GM23338 (cell line): ENCODE measurements at regions not wholly inside any gene's neighbourhood (a gene's known extent, or its start where the extent isn't known, plus 50 kb on each side); places are given as distances from the start of the nearest gene placed in this dataset.

Experiments
- ATAC-seq: fragments of 200-7000 bp; cut with Tn5 transposase; 3 replicates; pipeline ENCODE4 v1.9.1; 2020
- DNase-seq: peaks from one replicate; pipeline ENCODE4 v3.0.0-alpha.2; 2015; ENCODE audit warnings: low spot score
- H2AFZ ChIP-seq: fragments of 200-600 bp; sonication (generic); 2 replicates; pipeline ENCODE4 v1.8.0; 2016; ENCODE audit warnings: antibody characterized with exemption, mild to moderate bottlenecking, moderate library complexity
- H3F3A ChIP-seq: fragments of 200-600 bp; sonication (generic); replicated peaks from 2 replicates; pipeline ENCODE4 v1.8.0; 2017; ENCODE audit warnings: antibody characterized with exemption, mixed run types, low read depth
- H3K27ac ChIP-seq: fragments of 200-600 bp; sonication (generic); 2 replicates; pipeline ENCODE4 v1.6.1; 2016; ENCODE audit warnings: low read depth
- H3K27me3 ChIP-seq: fragments of 200-600 bp; sonication (generic); 2 replicates; pipeline ENCODE4 v1.8.0; 2016; ENCODE audit warnings: mild to moderate bottlenecking, mixed run types, moderate library complexity; ENCODE audit not compliant: insufficient read depth
- H3K36me3 ChIP-seq: fragments of 200-600 bp; sonication (generic); 2 replicates; pipeline ENCODE4 v1.8.0; 2016; ENCODE audit warnings: mild to moderate bottlenecking; ENCODE audit not compliant: insufficient read depth
- H3K4me1 ChIP-seq: fragments of 200-600 bp; sonication (generic); 2 replicates; pipeline ENCODE4 v1.8.0; 2016; ENCODE audit warnings: mild to moderate bottlenecking, moderate library complexity; ENCODE audit not compliant: insufficient read depth
- H3K4me2 ChIP-seq: fragments of 200-600 bp; sonication (generic); 2 replicates; pipeline ENCODE4 v1.7.1; 2017; ENCODE audit warnings: mixed run types
- H3K4me3 ChIP-seq: fragments of 200-600 bp; sonication (generic); 2 replicates; pipeline ENCODE4 v1.6.1; 2016; ENCODE audit warnings: mixed run types
- H3K79me2 ChIP-seq: fragments of 200-600 bp; sonication (generic); replicated peaks from 2 replicates; pipeline ENCODE4 v1.8.0; 2017; ENCODE audit warnings: mild to moderate bottlenecking; ENCODE audit not compliant: insufficient read depth
- H3K9me2 ChIP-seq: fragments of 200-600 bp; sonication (generic); 2 replicates; pipeline ENCODE4 v1.8.0; 2017; ENCODE audit not compliant: insufficient read depth
- H4K20me1 ChIP-seq: fragments of 200-600 bp; sonication (generic); replicated peaks from 2 replicates; pipeline ENCODE4 v1.8.0; 2017; ENCODE audit warnings: mild to moderate bottlenecking; ENCODE audit not compliant: insufficient read depth
- H3K27ac Mint-ChIP-seq: 2 replicates; pipeline ENCODE4 v1.8.0; 2020; ENCODE audit warnings: inconsistent platforms, mild to moderate bottlenecking, moderate library complexity, mixed read lengths
- H3K27me3 Mint-ChIP-seq: 3 replicates; pipeline ENCODE4 v1.8.0; 2022; ENCODE audit warnings: low read depth, mild to moderate bottlenecking, moderate library complexity, mixed read lengths, inconsistent platforms; ENCODE audit not compliant: insufficient read depth, poor library complexity
- H3K36me3 Mint-ChIP-seq: 3 replicates; pipeline ENCODE4 v1.8.0; 2021; ENCODE audit warnings: low read depth, mild to moderate bottlenecking, inconsistent platforms, moderate library complexity, mixed read lengths
- H3K4me1 Mint-ChIP-seq: 3 replicates; pipeline ENCODE4 v1.8.0; 2020; ENCODE audit warnings: mild to moderate bottlenecking, inconsistent platforms, mixed read lengths
- H3K4me3 Mint-ChIP-seq: 3 replicates; pipeline ENCODE4 v1.8.0; 2021; ENCODE audit warnings: moderate library complexity, mild to moderate bottlenecking, inconsistent platforms, mixed read lengths
- H3K9me3 Mint-ChIP-seq: 3 replicates; pipeline ENCODE4 v1.8.0; 2020; ENCODE audit warnings: moderate library complexity, mild to moderate bottlenecking, inconsistent platforms, mixed read lengths
- CREB1 ChIP-seq: fragments of 250-450 bp; sonication (Bioruptor Pico); IDR thresholded peaks from 2 replicates; pipeline ENCODE4 v1.5.0; 2020; ENCODE audit warnings: low read depth, mild to moderate bottlenecking, moderate library complexity
- CTCF ChIP-seq, 2 experiments: fragments of 200-600 bp in 1 of 2; sonication (generic) in 1 of 2; conservative IDR thresholded peaks; 2 replicates each; pipeline versions ENCODE4 v1.5.1 to v1.6.1; 2016 to 2017; ENCODE audit warnings: antibody characterized with exemption in 2 of 2, low read depth in 2 of 2, mild to moderate bottlenecking in 2 of 2, moderate library complexity in 1 of 2
- ETS1 ChIP-seq: IDR thresholded peaks from 2 replicates; pipeline ENCODE4 v1.6.1; 2016; ENCODE audit warnings: antibody characterized with exemption
- EZH2 ChIP-seq: fragments of 200-600 bp; sonication (generic); IDR thresholded peaks from one replicate; pipeline ENCODE4 v1.8.0; 2017; ENCODE audit warnings: antibody characterized with exemption, mild to moderate bottlenecking, low read depth; ENCODE audit not compliant: unreplicated experiment
- EZH2phosphoT487 ChIP-seq: fragments of 200-600 bp; sonication (generic); IDR thresholded peaks from one replicate; pipeline ENCODE4 v1.8.1; 2018; ENCODE audit warnings: antibody characterized with exemption; ENCODE audit not compliant: unreplicated experiment
- NANOG ChIP-seq: IDR thresholded peaks from 2 replicates; pipeline ENCODE4 v1.6.1; 2016; ENCODE audit warnings: antibody characterized with exemption, borderline replicate concordance
- POLR2AphosphoS5 ChIP-seq: IDR thresholded peaks from 2 replicates; pipeline ENCODE4 v1.6.1; 2016; ENCODE audit warnings: antibody characterized with exemption, low read depth
- REST ChIP-seq: IDR thresholded peaks from one replicate; pipeline ENCODE4 v1.6.1; 2018; ENCODE audit warnings: antibody characterized with exemption; ENCODE audit not compliant: unreplicated experiment
- STAT1 ChIP-seq: IDR thresholded peaks from one replicate; pipeline ENCODE4 v1.6.1; 2016; ENCODE audit warnings: antibody characterized with exemption; ENCODE audit not compliant: unreplicated experiment
- ZNF114 ChIP-seq: fragments of 250-450 bp; sonication (Bioruptor Pico); IDR thresholded peaks from 2 replicates; pipeline ENCODE4 v1.5.0; 2020; ENCODE audit warnings: mild to moderate bottlenecking, moderate library complexity
- ZNF331 ChIP-seq: fragments of 250-450 bp; sonication (Bioruptor Pico); IDR thresholded peaks from 2 replicates; pipeline ENCODE4 v1.5.0; 2020; ENCODE audit warnings: low read depth, mild to moderate bottlenecking, moderate library complexity
- ZNF462 ChIP-seq: fragments of 250-450 bp; sonication (Bioruptor Pico); IDR thresholded peaks from 2 replicates; pipeline ENCODE4 v1.5.0; 2020; ENCODE audit warnings: mild to moderate bottlenecking, moderate library complexity

- TF ChIP-seq REST (no peak), ZNF114 (CRISPR knock-in tag) (no peak), POLR2AphosphoS5 (no peak), ZNF462 (no peak)
Observed at GRCh38 chr7:22642454-22642853, 84.5 kb upstream of the IL6 start (continued).

GRCh38 chr7:22640269-22640668 lies 86.7 kb upstream of the IL6 start:
- no peak overlapping the region for H2AFZ ChIP-seq
- Mint-ChIP-seq H3K36me3 (peaks cover 19% of the 10 kb centered on the region; the same call in 1 of the 3 replicates), H3K27ac (no peak overlapping the region), H3K9me3 (peaks cover 37% of the 10 kb centered on the region), H3K4me1 (no peaks in the 10 kb centered on the region), H3K27me3 (no peaks in the 10 kb centered on the region), H3K4me3 (no peak overlapping the region)
- H3K4me3 ChIP-seq, result no peak overlapping the region
- no peak overlapping the region for H3K4me2 ChIP-seq
- H3K4me1 ChIP-seq, result no peaks in the 10 kb centered on the region
- H3F3A ChIP-seq, result no peaks in the 10 kb centered on the region
- no peaks in the 10 kb centered on the region for H3K9me2 ChIP-seq
- no peak overlapping the region for H3K27ac ChIP-seq
- H4K20me1 ChIP-seq, result no peaks in the 10 kb centered on the region
- peaks cover 8% of the 10 kb centered on the region for H3K36me3 ChIP-seq
- H3K79me2 ChIP-seq, result no peaks in the 10 kb centered on the region
- no peaks in the 10 kb centered on the region for H3K27me3 ChIP-seq
- no peak for ATAC-seq
- no peak for DNase-seq
- no peak for TF ChIP-seq ZNF114 (CRISPR knock-in tag)
- no peak for TF ChIP-seq EZH2phosphoT487
- no peak for TF ChIP-seq NANOG
- no peak for TF ChIP-seq EZH2
- TF ChIP-seq ZNF331, result no peak
- no peak for TF ChIP-seq STAT1
- TF ChIP-seq CTCF (conservative IDR thresholded peaks at IDR 0.05; ENCODE audit: low read depth in 2 of 2), result no peak
- TF ChIP-seq ETS1, result no peak
- TF ChIP-seq CREB1 (CRISPR knock-in tag), result no peak
- no peak for TF ChIP-seq POLR2AphosphoS5
